ENCODE measurements at regions not wholly inside any gene's neighbourhood (a gene's known extent, or its start where the extent isn't known, plus 50 kb on each side); places are given as distances from the start of the nearest gene placed in this dataset.

DNA sequence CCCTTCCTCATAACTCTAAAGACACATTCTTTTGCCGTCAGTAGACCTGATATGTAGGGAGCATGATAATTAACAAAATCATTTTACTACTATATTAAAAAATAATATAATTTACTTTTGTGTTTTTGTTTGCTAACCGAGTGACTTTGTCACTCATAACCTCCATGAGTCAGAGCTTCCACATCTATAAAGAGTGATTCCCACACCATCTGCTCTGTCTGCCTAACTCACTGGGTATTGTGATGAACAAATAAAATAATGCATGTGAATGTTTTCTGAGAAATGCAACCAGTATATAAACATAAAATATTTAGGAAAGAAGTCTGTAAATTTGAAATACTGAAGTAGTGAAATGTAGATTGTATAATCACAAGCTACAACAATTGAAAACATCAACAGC lies 123.4 kb upstream of the DSEL start:
- TF ChIP-seq, protein P1, sequence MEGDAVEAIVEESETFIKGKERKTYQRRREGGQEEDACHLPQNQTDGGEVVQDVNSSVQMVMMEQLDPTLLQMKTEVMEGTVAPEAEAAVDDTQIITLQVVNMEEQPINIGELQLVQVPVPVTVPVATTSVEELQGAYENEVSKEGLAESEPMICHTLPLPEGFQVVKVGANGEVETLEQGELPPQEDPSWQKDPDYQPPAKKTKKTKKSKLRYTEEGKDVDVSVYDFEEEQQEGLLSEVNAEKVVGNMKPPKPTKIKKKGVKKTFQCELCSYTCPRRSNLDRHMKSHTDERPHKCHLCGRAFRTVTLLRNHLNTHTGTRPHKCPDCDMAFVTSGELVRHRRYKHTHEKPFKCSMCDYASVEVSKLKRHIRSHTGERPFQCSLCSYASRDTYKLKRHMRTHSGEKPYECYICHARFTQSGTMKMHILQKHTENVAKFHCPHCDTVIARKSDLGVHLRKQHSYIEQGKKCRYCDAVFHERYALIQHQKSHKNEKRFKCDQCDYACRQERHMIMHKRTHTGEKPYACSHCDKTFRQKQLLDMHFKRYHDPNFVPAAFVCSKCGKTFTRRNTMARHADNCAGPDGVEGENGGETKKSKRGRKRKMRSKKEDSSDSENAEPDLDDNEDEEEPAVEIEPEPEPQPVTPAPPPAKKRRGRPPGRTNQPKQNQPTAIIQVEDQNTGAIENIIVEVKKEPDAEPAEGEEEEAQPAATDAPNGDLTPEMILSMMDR (IDR thresholded peaks at IDR 0.05; ENCODE audit: low read depth, low read length, missing control alignments): no peak
- in situ Hi-C loops (cut with HindIII; ENCODE audit: low sequenced_read_pairs): no loop called here
- H3K4me3 ChIP-seq (ENCODE audit: low read depth, low read length): no peak overlapping the region
- no peak for DNase-seq (ENCODE audit: low read depth)

DNA sequence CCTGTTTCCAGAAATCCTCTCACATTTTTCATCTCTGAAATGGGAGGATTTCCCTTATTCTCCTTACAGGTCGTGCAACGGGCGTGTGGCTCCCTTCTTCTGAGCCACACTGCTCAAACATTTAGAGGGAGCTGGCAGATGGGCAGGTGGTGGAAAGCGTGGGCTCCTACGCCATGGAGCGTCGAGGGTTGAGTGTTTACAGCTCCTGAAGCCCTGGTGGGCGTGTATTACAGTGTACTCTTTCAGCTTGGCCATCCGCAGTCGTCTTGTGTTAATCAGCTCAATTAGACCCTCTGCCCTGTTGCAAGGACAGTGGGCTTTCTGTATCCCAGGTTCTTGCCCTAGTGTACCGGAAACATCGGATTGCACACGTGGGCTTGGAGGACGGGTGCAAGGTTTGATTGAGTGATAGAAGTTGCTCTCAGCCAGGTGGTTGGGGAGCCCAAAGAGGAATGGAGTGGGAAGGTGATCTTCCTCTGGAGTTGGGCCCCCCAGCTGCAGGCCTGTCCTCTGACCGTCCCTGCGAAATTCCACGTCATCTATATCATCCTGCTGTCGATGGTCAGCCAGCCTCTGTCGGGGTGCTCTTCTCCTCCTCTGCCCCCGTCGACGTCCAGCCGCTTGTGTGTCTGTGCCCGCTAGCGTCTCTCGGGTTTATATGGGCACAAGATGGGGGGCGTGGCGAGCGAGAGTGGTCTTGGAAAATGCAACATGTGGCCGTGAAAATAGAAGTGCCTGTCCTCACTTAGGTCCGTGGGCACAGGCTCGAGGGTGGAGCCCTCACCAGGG lies 120.3 kb upstream of the DSEL start:
- no peak overlapping the region for H3K4me3 ChIP-seq (ENCODE audit: low read depth, low read length)
- TF ChIP-seq, protein P1 (IDR thresholded peaks at IDR 0.05; ENCODE audit: low read depth, low read length, missing control alignments): no peak
- in situ Hi-C loops (cut with HindIII; ENCODE audit: low sequenced_read_pairs): no loop called here
- no peak for DNase-seq (ENCODE audit: low read depth)

DNA sequence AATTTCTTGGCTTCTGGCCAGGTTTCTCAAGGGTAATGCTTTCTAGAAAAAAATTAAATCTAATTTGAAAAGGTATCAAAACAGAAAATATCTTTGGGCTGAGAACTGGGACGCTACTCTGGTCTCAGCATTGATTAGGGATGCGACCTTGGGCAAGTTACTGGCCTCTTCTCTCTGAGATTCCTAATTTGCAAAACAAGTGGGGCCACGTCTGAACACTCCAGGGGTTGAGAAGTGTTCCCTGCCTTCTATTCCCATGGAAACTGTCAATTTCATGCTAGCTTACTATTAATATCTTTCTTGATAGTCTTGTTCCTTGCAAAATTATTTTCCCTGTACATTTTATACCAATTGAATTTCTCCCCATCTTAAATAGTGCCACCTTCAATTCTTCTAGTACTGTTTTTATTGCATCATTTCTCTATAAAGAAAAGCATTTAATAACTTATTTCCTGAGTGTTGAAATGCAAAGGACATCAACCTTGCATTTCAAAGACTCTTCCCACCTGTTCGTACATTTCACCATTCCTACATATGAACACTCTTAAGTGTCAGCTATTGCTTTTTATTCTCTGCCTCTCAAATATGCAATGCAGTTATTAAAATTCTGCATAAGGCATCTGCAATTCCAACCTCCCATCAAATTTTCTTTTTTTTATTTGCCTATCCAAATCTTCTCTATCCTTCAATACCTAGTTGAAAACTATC lies 118.3 kb upstream of the DSEL start:
- DNase-seq (ENCODE audit: low read depth): no peak
- in situ Hi-C loops (cut with HindIII; ENCODE audit: low sequenced_read_pairs): no loop called here
- no peak overlapping the region for H3K4me3 ChIP-seq (ENCODE audit: low read depth, low read length)
- TF ChIP-seq, protein P1 (IDR thresholded peaks at IDR 0.05; ENCODE audit: low read depth, low read length, missing control alignments): no peak

DNA sequence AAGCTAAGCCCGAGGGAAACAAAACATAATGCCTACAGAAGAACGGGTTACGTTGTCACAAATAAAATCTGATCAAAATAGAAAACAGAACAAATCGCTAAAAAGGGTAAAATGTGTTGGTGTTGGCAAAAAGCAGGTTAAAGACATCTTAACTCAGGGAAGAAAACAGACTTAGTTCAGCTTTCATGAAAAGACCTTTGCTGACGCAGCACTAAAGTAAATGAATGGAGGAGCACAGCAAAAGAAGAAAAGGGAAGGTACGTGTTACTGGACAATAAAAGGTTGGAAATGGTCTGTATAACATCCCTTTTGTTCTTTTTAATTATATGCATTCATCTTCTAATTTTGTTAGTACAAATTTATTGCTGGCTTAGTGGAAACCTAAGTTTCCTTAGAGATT lies 117.4 kb upstream of the DSEL start:
- TF ChIP-seq, protein P1 (IDR thresholded peaks at IDR 0.05; ENCODE audit: low read depth, low read length, missing control alignments): no peak
- no peak overlapping the region for H3K4me3 ChIP-seq (ENCODE audit: low read depth, low read length)
- DNase-seq (ENCODE audit: low read depth): no peak
- in situ Hi-C loops (cut with HindIII; ENCODE audit: low sequenced_read_pairs): no loop called here

DNA sequence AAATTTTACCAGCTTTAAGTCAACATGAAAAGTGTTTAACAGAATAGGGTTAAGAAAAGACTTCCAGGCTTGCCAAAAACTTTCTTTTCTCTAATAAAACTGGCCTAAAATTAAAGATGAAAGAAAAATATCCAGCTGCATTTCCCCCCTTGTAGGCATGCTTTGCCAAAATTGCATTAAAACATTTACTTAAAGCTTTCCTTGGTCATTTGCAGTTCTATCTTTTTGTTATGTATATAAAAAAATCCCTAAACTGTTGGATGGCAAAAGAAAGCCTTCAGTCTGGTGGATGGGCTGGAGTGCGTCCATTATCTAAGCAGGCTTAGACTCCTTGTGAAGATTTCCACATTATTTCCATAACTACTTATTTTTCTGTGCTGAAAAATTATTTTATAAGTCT lies 105.4 kb upstream of the DSEL start:
- H3K4me3 ChIP-seq (ENCODE audit: low read depth, low read length): no peak overlapping the region
- TF ChIP-seq, protein P1 (IDR thresholded peaks at IDR 0.05; ENCODE audit: low read depth, low read length, missing control alignments): no peak
- no peak for DNase-seq (ENCODE audit: low read depth)
- in situ Hi-C loops (cut with HindIII; ENCODE audit: low sequenced_read_pairs): no loop called here

DNA sequence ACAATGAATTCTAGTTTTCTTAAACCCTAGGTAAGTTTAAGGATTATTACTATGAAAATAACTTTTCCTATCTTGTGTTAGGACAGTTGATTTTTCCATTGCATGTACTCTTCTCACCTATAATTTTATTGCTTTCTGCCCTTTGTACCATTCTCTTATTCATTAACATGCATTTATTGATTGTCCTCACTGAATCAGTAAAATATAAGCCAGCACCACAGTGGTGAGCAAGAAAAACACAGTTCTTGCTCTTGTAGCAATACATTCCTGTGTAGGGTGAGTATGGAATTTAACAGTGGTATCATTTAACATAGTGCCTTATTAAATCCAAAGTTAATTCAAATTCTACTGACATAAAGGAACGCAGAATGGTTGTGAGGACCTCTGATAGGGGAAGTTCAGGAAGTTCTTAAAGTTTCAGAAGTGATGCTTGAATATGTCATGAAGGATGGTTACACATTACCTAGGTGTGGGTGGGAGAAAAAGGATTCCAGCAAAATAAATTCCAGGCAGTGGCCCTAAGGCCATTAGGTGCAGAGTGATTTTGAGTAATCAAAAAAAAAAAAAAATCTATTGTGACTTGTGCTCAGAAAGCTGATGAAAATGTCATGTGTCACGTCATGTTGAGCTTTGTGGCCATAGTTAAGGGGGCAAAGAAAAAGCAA lies 104.7 kb upstream of the DSEL start:
- in situ Hi-C loops (cut with HindIII; ENCODE audit: low sequenced_read_pairs): no loop called here
- TF ChIP-seq, protein P1 (IDR thresholded peaks at IDR 0.05; ENCODE audit: low read depth, low read length, missing control alignments): no peak
- H3K4me3 ChIP-seq (ENCODE audit: low read depth, low read length): no peak overlapping the region
- DNase-seq (ENCODE audit: low read depth): no peak

Data from astrocyte of the cerebellum (primary cell).